DMS53 treated with DMSO at 0.1 percent for 48 hours (cell line): ENCODE measurements at regions not wholly inside any gene's neighbourhood (a gene's known extent, or its start where the extent isn't known, plus 50 kb on each side); places are given as distances from the start of the nearest gene placed in this dataset.

Experiments
- DNase-seq: peaks from one replicate; lab custom pipeline; 2025; ENCODE audit not compliant: unreplicated experiment; lab: John Stamatoyannopoulos, UW

DNA sequence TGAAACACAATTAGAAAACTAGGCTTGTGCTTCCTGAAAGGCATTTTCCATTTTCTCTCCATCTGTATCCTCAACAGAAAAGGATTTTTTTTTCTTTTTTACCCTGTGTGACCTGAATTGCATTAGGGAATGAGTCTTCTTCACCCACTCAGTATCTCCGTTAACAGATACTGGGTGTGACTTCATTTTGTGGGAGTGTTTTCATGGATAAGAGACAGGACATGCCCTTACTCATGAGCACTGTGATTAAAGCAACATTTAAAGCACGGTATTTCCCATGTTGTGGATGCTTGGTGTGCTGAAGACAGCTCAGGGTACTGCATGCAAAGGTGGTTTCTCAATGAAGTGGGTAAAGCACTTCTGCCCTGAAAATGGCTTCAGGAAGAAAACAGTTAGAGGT lies 1397.3 kb upstream of the TMEM132C start:
- DNase-seq: no peak

DNA sequence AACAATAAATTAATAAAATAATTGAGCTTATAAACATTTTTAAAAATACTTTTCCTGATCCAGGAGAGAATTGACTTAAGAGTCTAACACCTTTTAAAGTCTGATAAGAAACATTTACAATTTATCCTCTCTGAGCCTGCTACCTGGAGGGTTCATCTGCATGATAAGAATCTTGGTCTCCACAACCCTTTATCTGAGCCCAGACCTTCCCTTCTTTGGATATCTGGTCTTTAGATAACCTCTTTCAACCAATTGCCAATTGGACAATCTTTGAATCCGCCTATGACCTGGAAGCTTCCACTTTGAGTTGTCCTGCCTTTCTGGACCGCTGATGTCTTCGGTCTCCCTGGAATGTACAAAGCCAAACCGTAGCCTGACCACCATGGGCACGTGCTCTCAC lies 1393.3 kb upstream of the TMEM132C start:
- no peak for DNase-seq

DNA sequence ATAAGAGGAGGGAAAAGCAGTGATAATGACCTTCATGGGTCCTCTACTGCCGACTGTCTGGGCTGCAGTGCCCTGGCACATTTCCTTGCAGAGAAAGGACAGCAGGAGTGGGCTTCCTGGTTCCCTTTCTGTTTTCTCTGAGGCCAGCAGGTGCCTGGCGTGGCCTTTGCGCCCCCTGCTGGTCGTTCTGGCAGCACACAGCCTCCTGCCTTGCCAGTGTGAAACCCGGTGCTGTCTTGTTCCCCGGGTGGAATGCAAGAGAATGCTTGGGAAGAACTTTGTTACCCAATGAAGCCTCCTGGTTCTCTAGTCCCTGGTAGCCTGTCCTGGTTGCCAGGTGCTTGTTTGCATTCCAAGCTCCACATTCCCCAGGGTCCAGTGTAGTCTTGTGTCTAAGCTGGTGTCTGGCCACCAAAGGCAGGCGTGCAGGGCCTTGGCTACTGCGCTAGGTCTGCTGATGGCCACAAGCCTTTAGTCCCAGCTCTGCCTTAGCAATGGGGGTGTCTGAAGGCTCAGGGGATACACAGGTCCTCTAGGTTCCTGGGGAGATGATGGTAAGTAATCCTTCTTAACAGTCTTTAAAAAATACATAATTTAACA lies 1392.4 kb upstream of the TMEM132C start:
- DNase-seq: peak; percentile 14

DNA sequence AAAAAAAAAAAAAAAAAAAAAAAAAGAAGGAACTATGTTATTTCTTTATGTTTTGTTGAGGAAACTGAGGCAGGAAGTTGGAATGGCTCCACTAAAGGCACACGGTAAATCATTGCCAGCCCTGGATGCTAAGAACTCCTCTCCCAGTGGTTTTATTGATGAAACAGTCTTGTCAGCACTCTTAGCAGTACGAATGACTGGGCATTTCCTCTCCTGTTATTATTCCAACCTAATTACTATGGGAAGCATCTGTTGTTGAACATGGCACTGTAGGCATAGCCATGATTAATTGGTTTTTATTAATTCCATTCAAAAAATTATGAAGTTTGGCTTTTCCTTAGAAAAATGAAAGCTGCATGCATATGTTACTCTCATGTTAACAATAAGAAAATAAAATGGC lies 1387.1 kb upstream of the TMEM132C start:
- DNase-seq: no peak

DNA sequence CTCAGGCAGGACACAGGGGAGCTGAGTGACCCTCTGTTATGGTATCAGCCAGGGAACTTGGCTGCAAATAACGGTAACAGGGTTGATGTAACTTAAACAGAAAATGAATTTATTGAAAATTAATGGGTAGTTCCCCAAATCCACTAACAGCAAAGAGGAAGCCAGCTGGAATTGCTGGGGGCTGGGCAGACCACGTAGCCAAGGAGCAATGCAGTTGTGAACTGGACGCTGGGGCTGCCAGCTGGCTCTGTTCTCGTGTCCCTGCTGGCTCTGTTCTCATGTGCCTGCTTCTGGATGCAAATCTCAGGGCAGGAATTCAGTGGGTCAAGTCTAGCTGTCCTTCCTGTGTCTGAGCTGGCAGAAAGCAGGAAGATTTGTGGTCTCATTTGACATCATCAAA lies 1383.3 kb upstream of the TMEM132C start:
- no peak for DNase-seq

DNA sequence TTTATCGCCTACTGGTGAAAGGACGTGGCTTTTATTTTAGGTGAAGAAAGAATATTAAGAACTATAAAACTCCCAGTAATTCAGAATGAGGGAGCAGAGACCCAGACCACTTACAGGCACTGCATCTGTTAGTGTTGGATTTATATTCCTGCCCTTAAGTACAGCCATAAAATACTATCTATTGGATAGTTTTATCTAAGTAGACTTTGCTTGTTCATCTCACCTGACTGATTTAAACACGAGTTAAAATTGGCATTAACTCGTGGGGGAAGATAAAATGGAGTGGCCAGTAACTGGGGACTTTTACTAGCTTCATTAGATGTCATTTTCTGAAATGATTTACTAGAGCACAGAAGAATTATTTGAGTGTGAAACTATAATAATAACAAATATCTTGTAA lies 1377.5 kb upstream of the TMEM132C start:
- no peak for DNase-seq

DNA sequence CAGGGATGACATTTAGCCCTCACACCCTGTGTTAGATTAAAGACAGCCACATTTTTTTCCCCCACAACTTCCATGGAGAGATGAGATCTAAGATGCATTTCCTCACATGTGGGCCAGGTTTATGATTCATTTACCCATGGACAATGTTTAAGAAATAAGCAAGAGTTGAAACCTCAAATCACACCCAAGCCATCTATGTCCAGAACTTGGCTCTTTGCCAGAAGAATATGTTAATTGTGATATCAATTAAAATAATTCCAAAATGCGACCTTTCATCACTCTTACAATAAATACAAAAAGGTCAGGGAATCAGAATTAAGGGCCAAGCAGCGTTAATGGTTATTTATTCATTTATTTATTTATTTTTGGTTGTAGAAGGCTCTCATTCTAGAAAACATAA lies 1376.9 kb upstream of the TMEM132C start:
- no peak for DNase-seq

DNA sequence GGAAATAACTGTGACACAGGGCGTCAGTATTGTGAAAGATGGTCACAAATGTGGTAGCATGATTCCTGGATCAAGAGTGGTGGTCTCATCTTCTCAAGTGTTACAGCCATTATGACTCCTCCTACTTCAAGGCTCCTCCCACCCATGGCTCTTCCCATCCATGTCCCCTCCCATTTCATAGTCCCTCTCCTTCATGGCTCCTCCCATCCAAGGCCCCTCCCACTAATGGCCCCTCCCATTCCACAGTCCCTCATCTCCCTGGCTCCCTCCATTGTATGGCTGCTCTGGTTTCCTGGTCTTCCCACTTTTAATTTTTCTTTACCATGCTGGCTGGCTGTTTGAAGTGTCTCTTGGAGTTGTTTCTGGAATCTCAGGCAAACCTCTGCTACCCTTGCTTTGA lies 1375.2 kb upstream of the TMEM132C start:
- DNase-seq: no peak

DNA sequence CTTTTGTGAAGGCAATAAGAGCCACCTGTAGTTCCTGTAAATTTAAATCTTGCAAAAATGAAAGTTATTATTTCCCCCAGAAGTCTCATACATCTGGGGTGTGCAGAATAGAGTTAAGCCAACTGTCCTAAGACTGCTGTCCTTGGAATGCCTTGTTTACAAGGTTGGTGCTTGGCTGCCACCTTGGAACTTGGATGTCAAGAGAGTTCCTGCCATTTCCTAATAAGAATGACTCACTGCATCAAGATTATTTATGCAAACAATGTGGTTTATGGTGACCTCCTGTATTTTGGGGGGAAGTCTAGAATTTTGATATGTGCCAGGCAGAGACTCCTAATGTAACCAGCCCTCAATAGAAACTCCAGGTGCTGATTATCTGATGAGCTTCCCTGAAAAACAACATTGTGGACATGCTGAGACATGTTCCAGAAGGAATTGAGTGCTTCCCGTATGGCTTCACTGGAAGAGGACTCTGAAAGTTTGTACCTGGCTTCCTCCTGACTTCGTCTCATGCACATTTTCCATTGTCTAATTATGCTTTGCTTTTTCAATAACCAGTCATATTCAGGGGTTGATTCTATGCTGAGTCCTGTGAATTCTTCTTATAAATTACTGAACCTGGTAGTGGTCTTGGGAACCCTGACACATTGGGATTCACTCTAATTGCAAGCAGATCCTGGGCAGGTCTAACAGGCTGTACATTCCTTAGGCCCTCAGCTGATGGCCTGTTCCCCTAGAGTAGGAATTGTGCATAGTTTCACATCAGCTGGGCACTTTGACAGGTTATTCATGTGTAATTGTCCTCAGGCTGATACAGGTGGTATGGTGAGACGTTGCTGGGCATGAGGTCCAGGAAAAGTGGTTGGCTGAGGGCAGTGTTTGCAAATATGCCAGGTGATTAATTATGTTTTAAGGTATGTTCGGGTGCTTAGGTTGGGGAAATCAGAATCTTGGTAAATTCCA lies 1370.7 kb upstream of the TMEM132C start:
- no peak for DNase-seq

DNA sequence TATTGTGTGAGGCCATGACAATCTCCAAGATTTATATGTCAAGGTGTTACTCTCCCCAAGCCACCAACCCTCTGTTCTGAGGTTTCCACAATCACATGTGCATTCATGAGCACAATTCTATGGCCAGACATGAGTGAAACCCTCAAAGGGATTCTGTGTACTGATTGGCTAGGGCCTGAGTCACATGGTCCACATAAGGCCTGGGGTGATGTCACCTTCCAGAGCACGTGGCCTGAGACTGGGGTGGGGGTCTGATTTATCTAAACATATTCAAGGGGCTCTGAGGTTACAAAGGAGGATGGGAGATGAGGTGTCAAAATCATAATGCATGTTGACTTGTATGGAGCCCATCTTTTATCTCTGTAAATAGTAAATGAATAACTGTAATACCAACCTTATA lies 1369.9 kb upstream of the TMEM132C start:
- DNase-seq: no peak

DNA sequence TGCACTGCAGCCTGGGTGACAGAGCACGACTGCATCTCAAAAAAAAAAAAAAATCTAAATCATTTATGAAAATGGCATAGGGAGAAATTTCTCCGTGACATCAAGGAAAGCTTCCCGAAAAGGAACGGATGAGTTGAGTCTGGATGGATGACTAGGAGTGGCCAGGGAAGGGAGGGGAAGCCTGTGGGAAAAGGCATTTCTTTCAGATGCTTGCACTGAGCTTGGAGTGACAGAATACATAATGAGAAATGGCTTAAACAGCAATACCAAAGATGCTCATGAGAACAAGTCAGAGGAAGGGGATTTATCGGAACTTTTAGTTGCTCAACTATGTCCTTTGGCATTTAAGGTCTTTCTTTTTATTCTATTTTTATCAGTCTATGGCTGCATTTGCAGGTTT lies 1369.2 kb upstream of the TMEM132C start:
- no peak for DNase-seq

DNA sequence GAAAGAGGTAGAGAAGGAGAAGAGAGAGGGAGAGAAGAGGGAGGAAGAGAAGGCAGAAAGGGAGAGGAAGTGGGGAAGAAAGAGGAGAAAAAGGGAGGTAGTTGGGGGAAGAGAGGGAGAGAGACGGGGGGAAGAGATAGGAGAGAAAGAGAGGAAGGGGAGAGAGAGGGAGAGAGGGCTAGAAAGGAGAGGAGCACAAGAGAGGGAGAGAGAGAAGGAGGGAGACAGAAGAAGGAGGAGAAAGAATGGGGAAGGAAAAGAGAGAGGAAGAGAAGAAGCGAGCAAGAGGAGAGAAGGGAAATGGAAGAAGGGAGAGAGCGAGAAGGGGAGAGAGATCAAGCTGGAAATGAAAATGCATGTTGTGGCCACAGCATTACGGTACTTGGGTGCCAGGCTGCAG lies 1368.4 kb upstream of the TMEM132C start:
- DNase-seq: no peak

DNA sequence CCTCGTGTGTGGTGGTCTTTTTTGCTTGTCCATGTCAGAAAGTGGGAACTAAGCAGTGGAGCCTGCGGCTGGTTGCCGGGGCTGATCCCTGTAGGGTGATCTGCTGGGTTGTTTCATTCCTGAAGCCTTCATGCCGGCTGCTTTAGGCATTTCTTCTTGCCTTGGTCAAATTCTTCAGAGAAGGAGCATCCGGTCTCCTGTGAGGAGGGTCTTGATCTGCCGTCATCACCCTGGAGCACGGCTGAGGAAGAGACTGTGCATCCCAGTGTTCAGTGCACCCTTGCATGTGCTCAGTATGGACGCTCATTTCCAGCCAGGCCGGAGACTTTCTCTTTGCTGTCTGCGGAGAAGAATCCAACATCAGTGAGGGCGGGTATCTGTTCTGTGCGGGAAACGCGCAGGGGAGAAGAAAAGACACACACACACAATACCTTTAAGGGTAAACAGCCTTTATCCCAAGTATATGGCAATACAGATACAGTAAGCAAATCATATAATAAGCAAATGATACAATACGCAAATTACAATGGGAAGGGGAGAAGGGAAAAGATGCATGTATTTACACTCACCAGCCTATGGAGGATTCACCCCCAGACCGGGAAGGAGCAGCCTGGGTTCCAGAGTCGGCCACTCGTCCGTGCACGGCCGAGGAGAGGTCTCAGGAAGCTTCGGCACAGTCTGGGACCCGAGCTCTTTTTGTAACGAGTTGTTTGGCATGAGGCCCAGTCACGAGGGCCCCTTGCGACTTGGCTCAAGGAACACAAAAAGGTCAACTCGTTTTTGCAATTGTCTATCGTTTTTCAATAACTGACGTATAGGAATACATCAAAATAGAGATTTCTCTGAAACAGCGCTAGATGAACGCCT lies 1366.8 kb upstream of the TMEM132C start:
- no peak for DNase-seq

DNA sequence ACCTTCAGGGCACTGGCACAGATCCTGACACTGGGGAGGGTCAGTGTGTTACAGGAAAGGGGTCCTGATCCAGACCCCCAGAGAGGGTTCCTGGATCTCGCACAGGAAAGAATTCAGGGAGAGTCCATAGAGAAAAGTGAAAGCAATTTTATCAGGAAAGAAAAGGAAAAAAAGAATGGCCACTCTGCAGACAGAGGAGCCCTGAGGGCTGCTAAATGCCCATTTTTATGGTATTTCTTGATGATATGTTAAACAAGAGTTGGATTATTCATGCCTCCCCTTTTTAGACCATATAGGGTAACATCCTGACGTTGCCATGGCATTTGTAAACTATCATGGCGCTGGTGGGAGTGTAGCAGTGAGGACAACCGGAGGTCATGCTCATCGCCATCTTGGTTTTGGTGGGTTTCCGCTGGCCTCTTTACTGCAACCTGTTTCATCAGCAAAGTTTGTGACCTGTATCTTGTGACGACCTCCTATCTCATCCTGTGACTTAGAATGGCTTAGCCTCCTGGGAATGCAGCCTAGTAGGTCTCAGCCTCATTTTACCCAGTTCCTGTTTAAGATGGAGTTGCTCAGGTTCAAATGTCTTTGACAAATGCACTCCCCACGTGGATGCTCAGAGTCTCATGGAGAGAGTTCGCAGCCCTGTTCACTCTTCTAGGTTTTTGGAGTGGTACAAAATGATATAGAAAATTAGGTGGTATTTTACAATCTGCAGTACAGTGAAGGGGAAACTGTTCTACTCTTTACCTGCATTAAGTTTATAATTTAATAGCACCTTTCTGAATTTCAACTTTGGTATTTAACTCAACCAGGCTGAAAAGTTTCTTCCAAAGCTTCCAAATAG lies 1363.7 kb upstream of the TMEM132C start:
- no peak for DNase-seq

DNA sequence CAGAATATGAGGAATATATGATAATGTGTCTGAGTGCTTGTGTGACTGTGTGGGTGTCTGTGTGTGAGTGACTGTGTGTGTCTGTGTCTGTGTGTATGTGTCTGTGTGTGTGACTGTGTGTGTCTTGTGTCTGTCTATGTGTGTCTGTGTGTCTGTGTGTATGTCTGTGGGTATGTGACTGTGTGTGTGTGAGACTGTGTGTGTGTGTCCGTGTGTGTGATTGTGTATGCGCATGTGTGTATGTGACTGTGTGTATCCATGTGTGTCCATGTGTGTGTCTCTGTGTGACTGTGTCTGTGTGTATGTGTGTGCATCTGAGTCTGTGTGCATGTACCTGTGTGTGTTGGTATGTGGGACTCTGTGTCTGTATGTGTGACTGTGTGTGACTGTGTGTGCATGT lies 1361.2 kb upstream of the TMEM132C start:
- no peak for DNase-seq

DNA sequence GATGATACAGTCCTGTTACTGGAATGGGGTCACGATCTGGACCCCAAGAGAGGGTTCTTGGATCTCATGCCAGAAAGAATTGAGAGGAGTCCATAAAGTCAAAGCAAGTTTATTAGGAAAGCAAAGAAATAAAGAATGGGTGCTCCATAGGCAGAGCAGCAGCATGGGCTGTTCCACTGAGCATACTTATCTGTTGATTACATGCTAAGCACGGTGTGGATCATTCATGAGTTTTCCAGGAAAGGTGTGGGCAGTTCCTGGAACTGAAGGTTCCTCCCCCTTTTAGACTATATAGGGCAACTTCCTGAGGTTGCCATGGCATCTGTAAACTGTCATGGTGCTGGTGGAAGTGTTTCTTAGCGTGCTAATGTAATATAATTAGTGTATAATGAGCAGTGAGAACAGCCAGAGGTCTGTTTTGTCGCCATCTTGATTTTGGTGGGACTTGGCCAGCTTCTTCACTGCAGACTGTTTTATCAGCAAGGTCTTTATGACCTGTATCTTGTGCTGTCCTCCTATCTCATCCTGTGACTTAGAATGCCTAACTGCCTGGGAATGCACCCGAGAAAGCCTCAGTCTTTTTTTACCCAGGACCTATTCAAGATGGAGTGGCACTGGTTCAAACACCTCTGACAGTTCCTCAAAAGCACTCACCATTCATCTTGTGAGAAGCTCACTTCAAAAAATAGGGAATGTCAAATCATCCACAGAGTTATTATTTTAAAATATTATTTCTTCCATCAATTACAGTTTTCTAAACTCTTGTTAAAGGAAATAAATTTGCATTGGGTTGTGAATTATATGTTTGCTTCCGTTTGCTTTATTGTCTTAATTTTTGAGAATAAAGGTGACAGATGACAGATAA lies 1358.8 kb upstream of the TMEM132C start:
- no peak for DNase-seq

DNA sequence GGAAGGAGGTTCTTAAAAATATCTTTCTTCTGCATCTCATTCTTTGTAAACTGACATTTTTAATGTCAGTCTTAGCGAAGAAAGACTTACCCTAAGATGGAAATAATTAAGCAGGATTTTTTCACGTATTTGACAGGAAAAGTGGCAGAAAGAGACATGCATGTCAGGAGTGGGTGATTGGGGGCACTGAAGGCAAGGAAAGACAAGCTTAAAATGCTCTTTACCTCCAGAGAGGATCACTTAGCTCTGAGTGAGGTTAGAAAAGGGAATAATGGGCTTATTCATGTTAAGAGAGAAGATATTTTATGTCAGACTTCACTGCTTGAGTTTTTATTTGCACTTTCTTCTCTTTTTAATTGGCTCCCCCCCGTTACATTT lies 1358.2 kb upstream of the TMEM132C start:
- no peak for DNase-seq

DNA sequence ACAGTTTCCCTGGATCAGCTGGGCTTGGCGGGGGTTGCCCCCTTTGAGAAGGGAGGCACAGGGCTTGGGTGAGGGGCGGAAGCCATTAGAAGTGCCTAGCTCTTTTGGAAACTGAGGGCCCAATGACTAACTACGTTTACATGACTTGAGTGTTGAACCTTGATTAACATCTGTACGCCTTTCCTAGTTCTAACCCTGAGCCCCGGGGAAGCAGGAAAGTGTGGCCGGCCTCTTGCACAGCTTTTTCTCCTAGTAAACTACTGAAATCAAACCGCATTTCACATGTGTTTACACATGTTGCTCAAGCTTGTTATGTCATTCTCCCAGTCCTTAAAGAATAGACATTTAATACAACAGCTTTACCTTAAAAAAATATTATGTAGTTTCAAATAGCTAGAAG lies 1356.4 kb upstream of the TMEM132C start:
- no peak for DNase-seq

DNA sequence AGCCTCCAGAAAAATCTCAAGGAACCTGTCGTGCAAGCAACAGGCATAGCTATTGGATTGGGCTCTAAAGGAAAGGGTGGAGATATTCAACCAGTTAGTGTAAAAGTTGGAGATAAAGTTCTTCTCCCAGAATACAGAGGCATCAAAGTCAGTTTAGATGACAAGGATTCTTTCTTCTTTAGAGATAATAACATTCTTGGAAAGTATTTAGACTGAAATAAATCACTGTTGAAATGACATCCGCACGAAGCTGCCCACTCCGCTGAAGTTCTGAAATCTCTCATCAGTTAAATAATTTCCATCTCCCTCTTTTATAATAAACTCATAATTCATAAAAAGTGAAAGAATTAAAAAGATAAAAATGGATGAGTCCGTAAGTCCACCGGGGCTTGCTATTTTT lies 1354.9 kb upstream of the TMEM132C start:
- no peak for DNase-seq
